Globus pallidus (tissue), 1 donor: ENCODE measurements at regions not wholly inside any gene's neighbourhood (a gene's known extent, or its start where the extent isn't known, plus 50 kb on each side); places are given as distances from the start of the nearest gene placed in this dataset.
"Not testable (repeated sequence)": the region's sequence is repeated elsewhere in the genome, so short reads cannot be mapped to it uniquely, and the experiment has no call there.

Experiments used
- DNase-seq: peaks from one replicate; pipeline ENCODE4 v3.0.0-alpha.2; 2015; ENCODE audit warnings: low spot score

DNA sequence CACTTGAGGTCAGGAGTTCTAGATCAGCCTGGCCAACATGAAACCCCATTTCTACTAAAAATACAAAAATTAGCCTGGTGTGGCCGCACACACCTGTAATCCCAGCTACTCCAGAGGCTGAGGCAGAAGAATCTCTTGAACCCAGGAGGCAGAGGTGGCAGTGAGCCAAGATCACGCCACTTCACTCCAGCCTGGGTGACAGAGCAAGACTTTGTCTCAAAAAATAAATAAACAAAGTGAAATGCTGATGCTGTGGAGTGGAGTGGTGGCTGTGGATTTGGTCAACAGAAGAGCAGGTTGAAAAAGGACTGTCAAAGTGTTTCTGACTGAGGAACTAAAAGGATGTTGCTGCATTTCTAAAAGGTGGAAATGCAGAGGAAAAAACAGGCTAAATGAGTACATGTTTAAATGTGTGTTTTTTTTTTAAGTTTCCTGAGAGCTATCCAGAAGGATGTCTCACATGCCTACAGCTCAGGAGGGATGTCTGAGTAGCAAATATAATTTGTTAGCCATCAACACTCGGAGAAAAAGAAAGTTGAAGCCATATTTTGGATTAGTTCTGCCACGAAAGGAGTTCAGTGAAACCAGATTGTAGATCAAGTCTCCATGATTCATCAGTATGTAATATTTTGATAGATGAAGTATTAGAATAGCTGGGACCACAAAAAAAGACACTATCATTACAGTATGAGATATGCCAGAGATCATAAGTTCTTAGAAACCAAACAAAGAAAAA is 621.1 kb upstream of the ADGRB3 start:
- no peak for DNase-seq

DNA sequence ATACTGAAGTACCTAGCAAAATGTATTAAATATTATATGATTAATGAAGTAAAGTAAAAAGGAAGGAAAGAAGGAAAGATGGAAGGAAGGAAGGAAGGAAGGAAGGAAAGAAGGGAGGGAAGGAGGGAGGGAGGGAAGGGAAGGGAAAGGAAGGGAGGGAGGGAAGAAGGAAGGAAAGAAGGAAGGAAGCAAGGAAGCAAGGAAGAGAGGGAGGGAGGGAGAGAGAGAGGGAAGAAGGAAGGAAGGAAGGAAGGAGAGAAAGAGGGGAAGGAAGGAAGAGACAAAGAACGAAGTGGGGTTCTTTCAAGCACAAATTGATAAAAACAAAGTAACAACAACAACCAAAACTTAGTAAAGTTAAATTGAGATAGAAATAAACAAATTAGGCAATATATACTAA is 622.3 kb upstream of the ADGRB3 start:
- no peak for DNase-seq

DNA sequence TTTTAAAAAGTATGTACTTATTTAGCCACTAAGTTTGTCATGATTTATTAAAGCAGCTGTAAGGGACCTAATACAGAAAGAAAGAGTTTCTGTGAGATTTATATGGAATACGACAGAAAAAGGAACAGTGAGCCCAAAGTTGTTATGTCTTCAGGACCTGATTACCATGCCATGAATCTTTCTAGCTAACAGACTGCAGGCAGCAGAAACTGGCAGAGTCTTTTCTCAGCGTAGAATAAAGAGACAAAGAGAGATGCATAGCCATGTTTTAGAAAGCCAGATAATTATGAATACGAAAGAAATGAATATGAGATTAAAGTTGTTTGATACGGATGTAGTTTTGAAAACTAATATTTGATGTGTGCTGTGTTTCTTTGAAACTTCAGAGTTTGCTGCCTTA is 624.1 kb upstream of the ADGRB3 start:
- DNase-seq: no peak

DNA sequence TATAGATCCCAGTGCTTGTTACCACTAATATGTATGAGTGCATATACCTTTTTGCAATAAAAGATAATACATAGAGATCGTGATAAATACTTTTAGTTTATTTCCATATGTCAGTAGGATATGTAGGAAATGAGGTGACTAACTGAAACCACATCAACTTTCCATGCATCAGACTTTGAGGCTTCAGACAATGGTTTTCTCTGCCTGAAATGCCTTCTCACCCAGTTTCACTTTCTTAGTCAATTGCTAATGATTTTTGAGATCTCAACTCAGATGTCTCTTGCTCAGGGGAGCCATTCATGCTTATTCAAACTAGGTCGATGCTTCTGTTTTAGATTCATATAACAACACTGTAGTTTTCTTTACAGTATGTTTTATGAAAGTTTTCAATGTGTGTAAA is 626.6 kb upstream of the ADGRB3 start:
- no peak for DNase-seq

DNA sequence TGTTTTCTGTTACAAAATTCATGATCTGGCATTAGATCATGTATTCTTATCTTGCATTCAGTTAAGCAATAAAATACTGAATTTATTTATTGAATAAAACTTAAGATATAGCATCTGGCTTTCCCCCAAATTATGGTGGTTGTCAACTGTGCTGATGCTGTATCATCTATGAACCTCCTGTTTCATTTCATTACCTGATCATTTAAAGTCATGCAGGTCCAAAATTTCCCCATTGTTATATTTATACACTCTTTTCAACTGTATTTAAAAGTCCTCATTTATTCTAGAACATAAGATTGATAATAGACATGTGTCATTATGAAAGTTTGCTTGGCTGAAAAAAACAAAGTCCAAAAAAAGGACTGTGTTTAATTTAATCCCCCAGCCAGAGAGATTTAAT is 627.4 kb upstream of the ADGRB3 start:
- no peak for DNase-seq

DNA sequence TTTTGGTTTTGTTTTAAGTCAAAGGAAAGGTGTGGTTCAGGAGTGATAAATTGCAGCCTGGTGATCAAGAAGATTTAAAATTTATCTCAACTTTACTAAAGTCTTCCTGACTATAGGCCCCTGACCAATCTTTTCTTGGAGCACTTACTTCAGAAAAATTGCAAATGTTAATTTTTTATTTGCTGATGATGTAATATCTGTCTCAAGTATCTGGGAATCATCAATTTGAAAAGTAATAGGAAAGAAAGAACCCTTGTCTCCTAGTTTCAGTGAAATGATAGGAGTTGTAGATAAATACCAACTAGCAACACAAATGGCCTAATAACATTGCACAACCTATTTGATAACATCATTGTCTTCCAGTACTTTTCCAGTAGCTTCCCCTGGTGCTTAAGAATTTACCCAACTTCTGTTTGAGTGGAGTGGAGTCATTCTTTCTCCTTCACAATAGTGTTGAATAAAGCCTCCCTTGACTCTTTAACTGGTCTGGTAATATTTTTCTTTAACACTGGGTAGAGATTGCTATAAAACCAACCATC is 648.3 kb upstream of the ADGRB3 start:
- no peak for DNase-seq

DNA sequence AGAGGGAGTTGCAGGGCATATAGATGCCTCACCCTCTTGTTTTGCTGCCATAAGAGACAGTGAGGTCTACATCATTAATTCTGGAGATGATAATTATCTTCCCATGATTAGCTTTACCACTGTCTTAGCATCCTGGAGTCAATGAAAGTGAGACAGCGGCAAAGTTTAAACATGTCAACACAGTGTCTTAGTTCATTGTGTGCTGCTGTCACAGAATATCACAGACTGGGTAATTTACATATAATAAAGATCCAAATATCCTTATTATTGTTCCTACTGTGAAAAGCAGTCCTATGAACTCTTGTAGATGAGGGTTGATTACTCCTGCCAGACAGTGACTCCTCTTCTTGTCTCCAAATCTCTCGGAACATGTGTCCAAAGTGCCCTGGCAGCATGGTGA is 658.6 kb upstream of the ADGRB3 start:
- DNase-seq: no peak

DNA sequence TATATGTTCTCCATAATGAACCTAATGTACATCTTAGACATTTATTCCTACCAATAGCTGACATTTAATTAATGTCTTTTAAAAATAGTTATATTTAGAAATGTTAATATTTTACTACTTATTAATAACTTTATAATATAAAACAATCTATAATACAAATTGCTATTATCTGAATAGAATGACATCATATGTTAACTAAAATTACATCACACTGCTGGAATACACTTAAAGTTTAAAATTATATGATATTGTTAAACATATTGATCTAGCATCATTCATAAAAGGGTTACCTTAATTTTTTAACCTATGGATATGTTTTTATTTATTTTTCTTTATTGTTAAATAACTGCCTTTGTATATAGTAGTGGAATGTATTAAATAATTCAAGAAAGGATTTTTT is 660.2 kb upstream of the ADGRB3 start:
- DNase-seq: no peak

DNA sequence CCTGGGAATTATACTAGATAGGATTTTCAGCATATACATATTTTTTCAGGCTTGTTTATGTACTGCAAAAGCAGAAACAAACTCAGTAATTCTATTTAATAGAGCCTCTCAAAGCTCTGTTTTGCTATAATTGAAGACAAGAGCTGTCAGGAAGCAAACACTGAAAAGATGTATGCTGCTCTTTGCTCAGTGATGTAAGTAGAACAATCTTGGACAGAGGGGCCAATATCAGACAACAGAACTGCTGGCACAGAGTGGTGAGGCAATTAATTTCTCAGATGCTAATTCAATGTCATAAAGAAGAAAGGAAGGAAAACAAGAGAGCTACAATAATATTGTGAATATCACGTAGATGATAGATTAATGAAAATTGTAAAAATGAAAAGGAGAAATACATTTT is 663.3 kb upstream of the ADGRB3 start:
- DNase-seq: no peak

DNA sequence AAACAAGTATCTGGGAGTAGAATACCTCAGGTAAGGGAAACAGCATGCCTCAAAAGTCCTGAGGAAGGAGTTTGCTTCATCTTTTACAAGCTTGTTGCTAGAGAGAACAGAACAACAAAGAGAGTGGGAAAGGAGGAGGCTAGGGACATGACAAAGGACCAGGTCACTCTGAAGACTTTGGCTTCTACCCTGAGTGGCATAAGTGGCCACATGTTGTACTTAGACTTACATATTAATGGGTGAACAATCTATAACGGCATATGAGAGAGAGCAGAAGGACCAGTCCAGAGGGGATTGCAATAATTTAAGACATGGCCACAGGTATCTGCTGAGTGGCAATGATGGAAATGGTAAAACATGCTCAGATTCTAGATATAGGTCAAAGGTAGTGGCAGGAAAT is 668.3 kb upstream of the ADGRB3 start:
- DNase-seq: no peak

DNA sequence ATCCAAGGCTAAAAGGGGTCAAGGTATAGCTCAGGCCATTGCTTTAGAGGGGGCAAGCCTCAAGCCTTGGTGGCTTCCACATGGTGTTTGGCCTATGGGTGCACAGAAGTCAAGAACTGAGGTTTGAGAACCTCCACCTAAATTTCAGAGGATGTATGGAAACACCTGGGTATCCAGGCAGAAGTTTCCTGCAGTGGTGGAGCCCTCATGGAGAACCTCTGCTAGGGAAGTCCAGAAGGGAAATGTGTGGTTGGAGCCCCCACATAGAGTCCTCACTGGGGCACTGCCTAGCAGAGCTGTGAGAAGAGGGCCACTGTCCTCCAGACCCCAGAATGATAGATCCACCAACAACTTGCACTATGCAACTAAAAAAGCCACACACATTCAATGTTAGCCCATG is 678.7 kb upstream of the ADGRB3 start:
- DNase-seq: no peak

DNA sequence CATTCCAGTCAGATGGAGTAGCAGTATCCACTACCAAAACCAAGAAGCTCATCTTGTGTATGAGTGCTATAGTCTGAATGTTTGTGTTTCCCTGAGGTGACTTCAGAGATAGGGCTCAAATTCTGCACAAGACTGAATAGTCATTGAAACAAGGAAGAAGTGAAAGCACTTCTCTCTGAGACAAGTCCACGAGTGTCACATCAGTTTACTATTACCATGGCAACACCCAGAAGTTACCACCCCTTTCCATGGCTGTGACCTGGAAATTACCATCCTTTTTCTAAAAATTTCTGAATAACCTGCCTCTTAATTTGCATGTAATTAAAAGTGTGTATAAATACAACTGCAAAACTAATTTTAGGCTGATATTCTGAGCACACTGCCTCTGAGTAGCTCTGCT is 682.1 kb upstream of the ADGRB3 start:
- no peak for DNase-seq

DNA sequence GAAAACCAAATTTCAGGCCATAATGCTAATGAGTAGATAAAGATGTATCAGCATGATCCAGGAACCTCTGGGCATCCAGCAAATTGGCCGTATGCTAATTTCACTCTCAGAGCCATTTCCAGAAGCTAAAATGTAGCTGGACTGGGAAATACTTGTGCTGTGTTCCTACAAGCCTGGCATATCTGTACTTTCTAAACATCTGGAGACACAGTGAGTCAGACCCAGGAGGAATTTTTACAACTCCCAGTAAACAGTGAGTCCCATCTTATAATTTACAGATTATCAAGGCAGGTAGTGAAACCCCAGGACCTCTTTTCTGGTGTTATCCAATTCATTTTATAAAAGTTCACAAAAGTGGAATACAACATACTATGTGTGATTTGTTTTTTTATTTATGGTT is 683.0 kb upstream of the ADGRB3 start:
- no peak for DNase-seq

DNA sequence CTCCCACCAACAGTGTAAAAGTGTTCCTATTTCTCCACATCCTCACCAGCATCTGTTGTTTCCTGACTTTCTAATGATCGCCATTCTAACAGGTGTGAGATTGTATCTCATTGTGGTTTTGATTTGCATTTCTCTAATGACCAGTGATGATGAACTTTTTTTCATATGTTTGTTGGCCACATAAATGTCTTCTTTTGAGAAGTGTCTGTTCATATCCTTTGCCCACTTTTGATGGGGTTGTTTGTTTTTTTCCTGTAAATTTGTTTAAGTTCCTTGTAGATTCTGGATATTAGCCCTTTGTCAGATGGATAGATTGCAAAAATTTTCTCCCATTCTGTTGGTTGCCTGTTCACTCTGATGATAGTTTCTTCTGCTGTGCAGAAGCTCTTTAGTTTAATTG is 687.3 kb upstream of the ADGRB3 start:
- DNase-seq: not testable (repeated sequence)

DNA sequence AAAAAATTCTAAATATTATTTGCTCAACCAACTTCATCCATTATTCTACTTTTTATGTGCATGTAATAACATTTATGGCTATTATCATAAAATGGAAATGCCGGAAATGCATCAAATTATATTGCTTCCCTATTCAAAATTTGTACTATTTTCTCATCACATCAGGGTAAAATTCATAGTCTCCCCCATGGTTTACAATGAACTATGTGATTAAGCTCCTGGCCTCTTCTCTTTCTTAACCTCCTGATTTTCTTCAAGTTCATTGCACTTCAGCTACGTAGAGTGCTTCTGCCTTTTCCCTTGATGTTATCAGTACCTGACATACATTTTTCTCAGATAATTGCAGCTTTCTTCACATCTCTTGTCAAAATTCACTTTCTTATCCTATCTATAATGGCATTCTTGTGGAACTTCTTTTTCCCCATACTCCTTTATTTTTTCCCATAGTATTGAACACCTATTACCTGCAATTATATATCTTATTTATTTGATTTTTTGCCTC is 699.1 kb upstream of the ADGRB3 start:
- no peak for DNase-seq

DNA sequence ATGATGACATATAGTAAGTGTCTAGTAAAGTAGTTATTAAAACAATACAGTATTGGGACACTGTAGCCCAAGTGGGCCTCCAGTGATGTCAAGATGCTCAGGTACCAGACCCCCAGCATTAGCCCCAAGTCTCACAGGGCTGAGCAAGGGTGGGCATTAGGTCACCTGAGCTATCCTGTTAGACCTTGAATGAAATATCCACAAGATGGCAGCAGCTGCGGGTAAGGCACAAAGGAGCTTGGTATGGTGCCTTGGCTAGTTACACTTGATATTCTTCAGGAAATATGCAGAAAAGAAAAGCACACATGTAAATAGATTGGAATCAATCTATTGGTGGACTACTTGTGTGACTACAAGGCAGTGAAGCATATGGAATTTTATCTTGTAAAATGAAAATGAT is 701.8 kb upstream of the ADGRB3 start:
- no peak for DNase-seq

DNA sequence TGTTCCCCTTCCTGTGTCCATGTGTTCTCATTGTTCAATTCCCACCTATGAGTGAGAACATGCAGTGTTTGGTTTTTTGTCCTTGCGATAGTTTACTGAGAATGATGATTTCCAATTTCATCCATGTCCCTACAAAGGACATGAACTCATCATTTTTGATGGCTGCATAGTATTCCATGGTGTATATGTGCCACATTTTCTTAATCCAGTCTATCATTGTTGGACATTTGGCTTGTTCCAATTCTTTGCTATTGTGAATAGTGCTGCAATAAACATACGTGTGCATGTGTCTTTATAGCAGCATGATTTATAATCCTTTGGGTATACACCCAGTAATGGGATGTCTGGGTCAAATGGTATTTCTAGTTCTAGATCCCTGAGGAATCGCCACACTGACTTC is 712.5 kb upstream of the ADGRB3 start:
- not testable (repeated sequence) for DNase-seq

DNA sequence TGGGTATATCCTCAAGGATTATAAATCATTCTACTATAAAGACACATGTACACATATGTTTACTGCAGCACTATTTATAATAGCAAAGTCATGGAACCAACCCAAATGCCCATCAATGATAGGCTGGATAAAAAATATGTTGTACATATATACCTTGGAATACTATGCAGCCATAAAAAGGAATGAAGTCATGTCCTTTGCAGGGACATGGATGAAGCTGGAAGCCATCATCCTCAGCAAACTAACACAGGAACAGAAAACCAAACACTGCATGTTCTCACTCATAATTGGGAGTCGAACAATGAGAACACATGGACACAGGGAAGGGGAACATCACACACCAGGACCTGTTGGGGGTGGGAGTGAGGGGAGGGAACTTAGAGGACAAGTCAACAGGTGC is 715.0 kb upstream of the ADGRB3 start:
- not testable (repeated sequence) for DNase-seq

DNA sequence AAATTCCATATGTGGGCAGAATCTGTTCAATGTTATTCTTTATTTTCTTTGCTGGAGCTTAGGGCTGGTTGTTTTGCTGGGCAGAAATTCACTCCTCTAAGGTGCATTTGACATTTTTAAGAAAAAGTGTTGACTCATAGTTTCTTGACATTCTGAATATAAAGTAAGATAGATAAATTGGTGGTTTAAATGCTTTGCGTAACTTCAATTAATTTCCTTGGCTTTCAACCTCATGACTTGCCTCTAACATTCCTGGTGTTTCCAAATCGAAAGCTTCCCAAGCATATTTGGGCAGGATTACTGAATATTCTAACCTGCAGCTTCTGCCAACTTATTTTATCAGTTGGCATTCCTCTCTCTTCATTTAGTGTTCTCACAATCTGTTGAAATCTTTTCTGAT is 718.7 kb upstream of the ADGRB3 start:
- no peak for DNase-seq

DNA sequence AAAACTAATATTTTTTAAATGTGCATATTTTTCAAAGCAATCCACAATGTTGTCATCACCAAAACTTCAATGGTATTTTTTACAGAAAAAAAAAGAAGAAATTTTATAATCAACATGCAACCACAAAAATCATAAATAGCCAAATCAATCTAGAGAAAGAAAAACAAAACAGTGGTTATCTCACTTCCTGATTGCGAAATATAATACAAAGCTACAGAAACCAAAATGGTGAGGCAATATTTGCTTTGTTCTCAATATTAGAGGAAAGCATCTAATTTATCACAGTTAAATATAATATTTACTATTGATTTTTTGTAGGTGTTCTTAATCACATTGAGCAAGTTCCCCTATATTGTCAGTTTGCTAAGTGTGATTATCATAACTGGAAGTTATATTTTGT is 720.7 kb upstream of the ADGRB3 start:
- no peak for DNase-seq

DNA sequence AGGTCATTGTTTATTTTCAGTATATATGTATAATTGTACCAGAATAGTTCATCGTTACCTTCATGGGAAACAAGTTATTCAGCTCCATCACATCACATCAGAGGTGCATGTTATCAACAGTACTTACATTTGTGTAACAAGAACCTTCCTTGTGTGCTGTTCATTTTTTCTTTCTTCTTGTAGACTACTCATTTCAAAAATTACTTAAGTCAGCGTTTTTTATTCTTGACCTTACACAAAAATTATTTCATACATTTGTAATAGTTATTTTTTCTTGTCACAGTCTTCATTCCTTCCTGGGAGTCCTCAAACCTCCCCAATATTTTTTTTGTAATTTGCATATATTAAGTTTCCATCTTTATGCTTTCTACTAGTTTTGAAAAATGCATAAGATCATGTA is 725.7 kb upstream of the ADGRB3 start:
- no peak for DNase-seq

DNA sequence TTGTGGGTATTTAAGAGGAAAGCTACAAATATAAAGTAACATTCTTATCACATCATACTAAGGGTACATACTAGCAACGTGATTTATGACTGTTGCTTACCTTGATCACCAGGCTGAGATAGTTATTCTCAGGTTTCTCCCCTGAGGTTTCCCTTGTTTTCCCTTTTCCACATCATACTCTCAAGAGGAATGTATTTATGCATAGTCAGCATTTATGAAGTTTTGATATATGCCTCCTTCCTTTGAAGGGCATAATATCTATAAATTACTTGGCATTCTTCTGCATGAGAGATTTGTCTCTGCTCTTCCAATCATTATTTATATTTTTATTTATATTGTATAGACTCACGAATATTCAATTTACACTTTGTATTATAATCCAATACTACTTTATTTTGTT is 726.7 kb upstream of the ADGRB3 start:
- no peak for DNase-seq

DNA sequence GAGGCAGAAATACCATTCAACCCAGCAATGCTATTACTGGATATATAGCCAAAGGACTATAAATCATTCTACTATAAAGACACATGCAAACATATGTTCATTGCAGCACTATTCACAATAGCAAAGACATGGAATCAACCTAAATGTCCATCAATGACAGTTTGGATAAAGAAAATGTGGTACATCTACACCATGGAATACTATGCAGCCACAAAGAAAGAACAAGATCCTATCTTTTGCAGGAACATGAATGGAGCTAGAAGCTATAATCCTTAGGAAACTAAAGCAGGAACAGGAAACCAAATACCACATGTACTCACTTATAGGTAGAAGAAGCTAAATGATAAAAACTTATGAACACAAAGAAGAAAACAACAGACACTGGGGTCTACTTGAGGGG is 730.3 kb upstream of the ADGRB3 start:
- not testable (repeated sequence) for DNase-seq

DNA sequence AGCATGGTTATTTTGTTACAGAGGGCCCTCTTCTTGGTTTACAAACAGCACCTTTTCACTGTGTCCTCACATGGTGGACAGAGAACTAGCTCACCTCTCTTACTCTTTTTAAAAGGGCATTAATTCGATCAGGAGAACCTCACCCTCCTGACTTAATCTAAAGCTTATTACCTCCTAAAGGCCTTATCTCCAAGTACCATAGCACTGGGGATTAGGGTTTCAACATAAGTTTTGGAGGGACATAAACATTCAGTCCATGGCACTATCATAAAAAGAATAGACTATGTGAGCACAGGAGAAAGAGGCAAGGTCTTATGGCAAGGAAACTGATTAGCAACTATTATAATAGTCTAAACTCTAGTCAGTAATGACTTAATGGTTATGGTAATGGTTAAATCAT is 736.2 kb upstream of the ADGRB3 start:
- DNase-seq: no peak
